HL-60 (cell line): ENCODE measurements at regions not wholly inside any gene's neighbourhood (a gene's known extent, or its start where the extent isn't known, plus 50 kb on each side); places are given as distances from the start of the nearest gene placed in this dataset.

Source experiments
- CTCF ChIP-seq: IDR thresholded peaks from one replicate; pipeline ENCODE4 v1.5.1; 2011; ENCODE audit warnings: low read length, control low read depth, inconsistent platforms; ENCODE audit not compliant: insufficient read depth
- GABPA ChIP-seq: IDR thresholded peaks from 2 replicates; pipeline ENCODE4 v1.6.1; 2012; ENCODE audit warnings: low read depth
- REST ChIP-seq: IDR thresholded peaks from 2 replicates; pipeline ENCODE4 v1.6.1; 2012; ENCODE audit warnings: low read depth; ENCODE audit not compliant: insufficient replicate concordance

- TF ChIP-seq CTCF (no peak), GABPA (no peak), REST (no peak)
These were observed 278.2 kb upstream of the PREP start for GRCh38 chr6:105681061-105681460.
